ENCODE measurements at regions not wholly inside any gene's neighbourhood (a gene's known extent, or its start where the extent isn't known, plus 50 kb on each side); places are given as distances from the start of the nearest gene placed in this dataset.
"Not testable (repeated sequence)": the region's sequence is repeated elsewhere in the genome, so short reads cannot be mapped to it uniquely, and the experiment has no call there.

GRCh38 chr4:115950806-115951205 is 837.4 kb upstream of the NDST4 start:
- Histone ChIP-seq H3K27ac (ENCODE audit: extremely low read length, insufficient read depth, low read length) (no peak overlapping the region), H3K27me3 (ENCODE audit: control insufficient read depth in 1 of 2, insufficient read depth in 2 of 2, low read length in 2 of 2) (no peaks in the 10 kb centered on the region), H3K4me2 (ENCODE audit: low read depth, low read length) (no peak overlapping the region), H3K9me3 (ENCODE audit: low read length) (no peaks in the 10 kb centered on the region), H3K9ac (ENCODE audit: insufficient read depth, low read depth, low read length) (no peak overlapping the region), H3K79me2 (ENCODE audit: insufficient read depth, low read length) (no peaks in the 10 kb centered on the region), H3K36me3 (replicated peaks in 1 of 2; ENCODE audit: control insufficient read depth in 1 of 2, insufficient read depth in 2 of 2, low read length in 2 of 2) (no peaks in the 10 kb centered on the region), H2AFZ (ENCODE audit: low read length) (no peak overlapping the region), H3K4me1 (ENCODE audit: insufficient read depth, low read length) (no peaks in the 10 kb centered on the region), H3K4me3 (replicated peaks in 1 of 3; ENCODE audit: insufficient read depth in 1 of 3, low read depth in 2 of 3, low read length in 3 of 3) (no peak overlapping the region), H4K20me1 (ENCODE audit: insufficient read depth, low read length) (no peaks in the 10 kb centered on the region)
- FAIRE-seq (no peak), DNase-seq (ENCODE audit: low spot score) (no peak), ATAC-seq (no peak)
- in situ Hi-C loops (cut with HindIII; ENCODE audit: extremely low pct_ligation_motif_present, low pct_unique_long_range_greater_than_20kb): no loop called here
- POLR2A ChIA-PET: no interaction called here
- TF ChIP-seq ZSCAN20 (CRISPR knock-in tag; IDR thresholded peaks at IDR 0.05; ENCODE audit: borderline replicate concordance) (no peak), ZNF577 (CRISPR knock-in tag; IDR thresholded peaks at IDR 0.05; ENCODE audit: borderline replicate concordance, low read depth) (no peak), PCBP1 (IDR thresholded peaks at IDR 0.05; ENCODE audit: borderline replicate concordance, low read depth, low read length) (no peak)
- CTCF ChIA-PET (ENCODE audit: low intra/inter-chr PET ratio, low total read pairs): no interaction called here
- intact Hi-C loops (cut with micrococcal nuclease; ENCODE audit: unreplicated experiment): no loop called here
- WGBS (ENCODE audit: low lambda C conversion rate): 46% methylated on average over 3 of the region's 10 CpGs
- BruUV-seq (replicated peaks): no TSS peak

DNA sequence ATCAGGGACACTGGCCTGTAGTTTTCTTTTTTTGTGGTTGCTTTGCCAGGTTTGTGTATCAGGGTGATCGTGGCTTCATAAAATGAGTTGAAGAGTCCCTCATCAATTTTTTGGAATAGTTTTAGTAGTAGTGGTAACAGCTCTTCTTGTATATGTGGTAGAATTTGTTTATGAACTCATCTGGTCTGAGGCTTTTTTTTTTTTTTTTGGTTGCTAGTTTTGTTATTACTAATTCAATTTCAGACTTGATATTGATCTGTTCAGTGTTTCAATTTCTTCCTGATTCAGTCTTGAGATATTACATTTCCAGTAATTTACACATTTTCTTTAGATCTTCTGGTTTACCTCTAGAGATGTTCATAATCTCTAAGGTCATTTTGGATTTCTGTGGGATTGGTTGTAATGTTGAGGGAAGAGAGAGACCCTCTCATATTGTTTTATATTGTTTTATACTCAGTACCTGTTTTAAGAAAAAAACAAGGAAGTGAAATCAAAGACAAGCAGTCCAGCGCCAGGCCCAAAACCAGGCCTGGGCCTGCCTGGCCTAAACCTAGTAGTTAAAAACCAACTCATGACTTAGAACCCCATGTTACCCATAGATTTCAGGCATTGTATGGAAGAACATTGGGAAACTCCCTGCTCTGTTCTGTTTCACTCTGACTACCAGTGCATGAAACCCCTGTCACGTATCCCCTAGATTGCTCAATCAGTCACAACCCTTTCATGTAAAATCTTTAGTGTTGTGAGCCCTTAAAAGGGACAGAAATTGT is 836.7 kb upstream of the NDST4 start:
- H3K9ac ChIP-seq (ENCODE audit: insufficient read depth, low read depth, low read length); ATAC-seq; CTCF ChIA-PET (ENCODE audit: low intra/inter-chr PET ratio, low total read pairs); H3K4me1 ChIP-seq (ENCODE audit: insufficient read depth, low read length); DNase-seq (ENCODE audit: low spot score); H3K9me3 ChIP-seq (ENCODE audit: low read length); POLR2A ChIA-PET; H3K4me2 ChIP-seq (ENCODE audit: low read depth, low read length); H4K20me1 ChIP-seq (ENCODE audit: insufficient read depth, low read length); FAIRE-seq; intact Hi-C loops (cut with micrococcal nuclease; ENCODE audit: unreplicated experiment); H3K27ac ChIP-seq (ENCODE audit: extremely low read length, insufficient read depth, low read length); H2AFZ ChIP-seq (ENCODE audit: low read length); H3K27me3 ChIP-seq (ENCODE audit: control insufficient read depth in 1 of 2, insufficient read depth in 2 of 2, low read length in 2 of 2); H3K79me2 ChIP-seq (ENCODE audit: insufficient read depth, low read length); H3K4me3 ChIP-seq (replicated peaks in 1 of 3; ENCODE audit: insufficient read depth in 1 of 3, low read depth in 2 of 3, low read length in 3 of 3); H3K36me3 ChIP-seq (replicated peaks in 1 of 2; ENCODE audit: control insufficient read depth in 1 of 2, insufficient read depth in 2 of 2, low read length in 2 of 2); in situ Hi-C loops (cut with HindIII; ENCODE audit: extremely low pct_ligation_motif_present, low pct_unique_long_range_greater_than_20kb); BruUV-seq (replicated peaks): not testable (repeated sequence)
- WGBS (ENCODE audit: low lambda C conversion rate): 36% methylated on average over 3 of the region's 3 CpGs

Measured in HepG2 (cell line).